ENCODE measurements at regions not wholly inside any gene's neighbourhood (a gene's known extent, or its start where the extent isn't known, plus 50 kb on each side); places are given as distances from the start of the nearest gene placed in this dataset.

- TF ChIP-seq EZH2 (IDR thresholded peaks at IDR 0.05) (no peak), FOXP2 (optimal IDR thresholded peaks at IDR 0.05; ENCODE audit: control extremely low read depth, extremely low read length, insufficient read depth) (no peak)
Measured at GRCh38 chr5:128714551-128714950, 176.5 kb upstream of the FBN2 start.

Measured in SK-N-MC (cell line).